Endodermal cell (in vitro differentiated cells): ENCODE measurements at regions not wholly inside any gene's neighbourhood (a gene's known extent, or its start where the extent isn't known, plus 50 kb on each side); places are given as distances from the start of the nearest gene placed in this dataset.
A peak's percentile ranks its signal among the peaks of the same experiment; 100 is the strongest.
"Not testable (repeated sequence)": the region's sequence is repeated elsewhere in the genome, so short reads cannot be mapped to it uniquely, and the experiment has no call there.

Experiments
- DNase-seq: peaks from one replicate; pipeline ENCODE4 v3.0.0-alpha.2; 2017
- H3K27ac ChIP-seq: 2 replicates; pipeline ENCODE4 v1.5.1; 2013; ENCODE audit warnings: mild to moderate bottlenecking, low read depth, low read length, moderate library complexity
- H3K27me3 ChIP-seq: 2 replicates; pipeline ENCODE4 v1.6.1; 2013; ENCODE audit warnings: mild to moderate bottlenecking, low read length, moderate library complexity; ENCODE audit not compliant: insufficient read depth, control insufficient read depth, poor library complexity, severe bottlenecking
- H3K36me3 ChIP-seq: 2 replicates; pipeline ENCODE4 v1.7.0; 2013; ENCODE audit warnings: mild to moderate bottlenecking, low read length, moderate library complexity; ENCODE audit not compliant: control insufficient read depth, insufficient read depth
- H3K4me1 ChIP-seq: one replicate; pipeline ENCODE4 v1.7.0; 2013; ENCODE audit warnings: low read length; ENCODE audit not compliant: control insufficient read depth, insufficient read depth
- H3K4me3 ChIP-seq: 2 replicates; pipeline ENCODE4 v1.5.1; 2013; ENCODE audit warnings: mild to moderate bottlenecking, low read length, moderate library complexity
- H3K9ac ChIP-seq: 2 replicates; pipeline ENCODE4 v1.6.1; 2013; ENCODE audit warnings: mild to moderate bottlenecking, low read length, moderate library complexity; ENCODE audit not compliant: poor library complexity, severe bottlenecking; ENCODE audit errors: extremely low read depth
- H3K9me3 ChIP-seq: 2 replicates; pipeline ENCODE4 v1.6.1; 2013; ENCODE audit warnings: mild to moderate bottlenecking, low read length, moderate library complexity; ENCODE audit not compliant: control insufficient read depth
- H3K27ac Mint-ChIP-seq: 2 replicates; pipeline ENCODE4 v1.8.0; 2020; ENCODE audit warnings: mixed read lengths
- H3K27me3 Mint-ChIP-seq: 2 replicates; pipeline ENCODE4 v1.8.0; 2021; ENCODE audit warnings: mild to moderate bottlenecking, mixed read lengths; ENCODE audit not compliant: insufficient read depth
- H3K36me3 Mint-ChIP-seq: 2 replicates; pipeline ENCODE4 v1.8.0; 2020; ENCODE audit warnings: low read depth, mixed read lengths
- H3K4me1 Mint-ChIP-seq: 2 replicates; pipeline ENCODE4 v1.8.0; 2020; ENCODE audit warnings: mixed read lengths
- H3K4me3 Mint-ChIP-seq: 2 replicates; pipeline ENCODE4 v1.8.0; 2020; ENCODE audit warnings: mild to moderate bottlenecking, moderate library complexity, mixed read lengths
- H3K9me3 Mint-ChIP-seq: 2 replicates; pipeline ENCODE4 v1.8.0; 2020; ENCODE audit warnings: mild to moderate bottlenecking, mixed read lengths
- WGBS, 2 experiments: methylation state at CpG; one replicate each; pipeline versions ENCODE4 v1.1.5 to v1.1.7; 2013; ENCODE audit warnings: missing lambda C conversion rate in 2 of 2, mixed read lengths in 1 of 2; ENCODE audit not compliant: insufficient coverage in 1 of 2, insufficient read length in 1 of 2; 5-methylcytosine and 5-hydroxymethylcytosine counted together
- TF ChIP-seq, protein P1 (sequence below): fragments of 200-600 bp; sonication (generic); conservative IDR thresholded peaks from 2 replicates; pipeline ENCODE4 v1.5.0; 2021; ENCODE audit warnings: antibody characterized with exemption, mild to moderate bottlenecking

GRCh38 chr17:77634710-77635109, 323.8 kb upstream of the TNRC6C start:
- Histone ChIP-seq H3K9ac (no peak overlapping the region), H3K36me3 (no peaks in the 10 kb centered on the region), H3K9me3 (no peaks in the 10 kb centered on the region), H3K27me3 (peaks cover 27% of the 10 kb centered on the region), H3K4me1 (no peaks in the 10 kb centered on the region), H3K27ac (no peak overlapping the region), H3K4me3 (no peak overlapping the region)
- no peak overlapping the region for H3K4me3 Mint-ChIP-seq
- H3K27me3 Mint-ChIP-seq, result peaks cover 47% of the 10 kb centered on the region
- no peaks in the 10 kb centered on the region for H3K36me3 Mint-ChIP-seq
- H3K27ac Mint-ChIP-seq, result no peak overlapping the region
- no peaks in the 10 kb centered on the region for H3K4me1 Mint-ChIP-seq
- DNase-seq, result no peak
- no peaks in the 10 kb centered on the region for H3K9me3 Mint-ChIP-seq
- TF ChIP-seq, protein P1, sequence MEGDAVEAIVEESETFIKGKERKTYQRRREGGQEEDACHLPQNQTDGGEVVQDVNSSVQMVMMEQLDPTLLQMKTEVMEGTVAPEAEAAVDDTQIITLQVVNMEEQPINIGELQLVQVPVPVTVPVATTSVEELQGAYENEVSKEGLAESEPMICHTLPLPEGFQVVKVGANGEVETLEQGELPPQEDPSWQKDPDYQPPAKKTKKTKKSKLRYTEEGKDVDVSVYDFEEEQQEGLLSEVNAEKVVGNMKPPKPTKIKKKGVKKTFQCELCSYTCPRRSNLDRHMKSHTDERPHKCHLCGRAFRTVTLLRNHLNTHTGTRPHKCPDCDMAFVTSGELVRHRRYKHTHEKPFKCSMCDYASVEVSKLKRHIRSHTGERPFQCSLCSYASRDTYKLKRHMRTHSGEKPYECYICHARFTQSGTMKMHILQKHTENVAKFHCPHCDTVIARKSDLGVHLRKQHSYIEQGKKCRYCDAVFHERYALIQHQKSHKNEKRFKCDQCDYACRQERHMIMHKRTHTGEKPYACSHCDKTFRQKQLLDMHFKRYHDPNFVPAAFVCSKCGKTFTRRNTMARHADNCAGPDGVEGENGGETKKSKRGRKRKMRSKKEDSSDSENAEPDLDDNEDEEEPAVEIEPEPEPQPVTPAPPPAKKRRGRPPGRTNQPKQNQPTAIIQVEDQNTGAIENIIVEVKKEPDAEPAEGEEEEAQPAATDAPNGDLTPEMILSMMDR, result no peak
- 50 to 74% methylated on average over 2 to 4 of the region's 4 CpGs for WGBS, 2 experiments

GRCh38 chr17:77635176-77635575, 323.3 kb upstream of the TNRC6C start:
- Mint-ChIP-seq H3K4me3 (no peak overlapping the region), H3K4me1 (no peaks in the 10 kb centered on the region), H3K9me3 (no peaks in the 10 kb centered on the region), H3K27me3 (peaks cover 51% of the 10 kb centered on the region), H3K27ac (no peak overlapping the region), H3K36me3 (no peaks in the 10 kb centered on the region)
- Histone ChIP-seq H3K4me1 (no peaks in the 10 kb centered on the region), H3K27ac (no peak overlapping the region), H3K4me3 (no peak overlapping the region), H3K27me3 (peaks cover 27% of the 10 kb centered on the region), H3K9ac (no peak overlapping the region), H3K9me3 (no peaks in the 10 kb centered on the region), H3K36me3 (no peaks in the 10 kb centered on the region)
- TF ChIP-seq, protein P1, result no peak
- WGBS, 2 experiments, result 73 to 84% methylated on average over 3 to 4 of the region's 4 CpGs
- no peak for DNase-seq

DNA sequence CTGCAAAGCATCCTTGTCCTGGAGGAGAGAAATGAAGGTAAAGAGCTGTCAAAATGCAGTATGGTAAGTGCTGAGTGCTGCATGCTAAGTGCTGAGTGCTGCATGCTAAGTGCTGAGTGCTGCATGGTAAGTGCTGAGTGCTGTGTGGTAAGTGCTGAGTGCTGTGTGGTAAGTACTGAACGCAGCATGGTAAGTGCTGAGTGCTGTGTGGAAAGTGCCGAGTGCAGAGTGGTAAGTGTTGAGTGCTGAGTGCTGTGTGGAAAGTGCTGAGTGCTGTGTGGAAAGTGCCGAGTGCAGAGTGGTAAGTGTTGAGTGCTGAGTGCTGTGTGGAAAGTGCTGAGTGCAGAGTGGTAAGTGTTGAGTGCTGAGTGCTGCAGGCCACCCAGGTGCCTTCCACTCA, 322.7 kb upstream of the TNRC6C start:
- not testable (repeated sequence) for H3K36me3 ChIP-seq, H3K4me3 Mint-ChIP-seq, H3K36me3 Mint-ChIP-seq, H3K4me1 ChIP-seq, H3K9ac ChIP-seq, H3K4me3 ChIP-seq, H3K27ac ChIP-seq, H3K4me1 Mint-ChIP-seq, H3K9me3 Mint-ChIP-seq, H3K27ac Mint-ChIP-seq, H3K9me3 ChIP-seq
- H3K27me3 ChIP-seq, result peaks cover 27% of the 10 kb centered on the region
- peak; percentile 25 for DNase-seq
- peaks cover 56% of the 10 kb centered on the region for H3K27me3 Mint-ChIP-seq
- WGBS, 2 experiments, result 80 to 97% methylated on average over 3 of the region's 3 CpGs
